ENCODE measurements at regions not wholly inside any gene's neighbourhood (a gene's known extent, or its start where the extent isn't known, plus 50 kb on each side); places are given as distances from the start of the nearest gene placed in this dataset.

DNA sequence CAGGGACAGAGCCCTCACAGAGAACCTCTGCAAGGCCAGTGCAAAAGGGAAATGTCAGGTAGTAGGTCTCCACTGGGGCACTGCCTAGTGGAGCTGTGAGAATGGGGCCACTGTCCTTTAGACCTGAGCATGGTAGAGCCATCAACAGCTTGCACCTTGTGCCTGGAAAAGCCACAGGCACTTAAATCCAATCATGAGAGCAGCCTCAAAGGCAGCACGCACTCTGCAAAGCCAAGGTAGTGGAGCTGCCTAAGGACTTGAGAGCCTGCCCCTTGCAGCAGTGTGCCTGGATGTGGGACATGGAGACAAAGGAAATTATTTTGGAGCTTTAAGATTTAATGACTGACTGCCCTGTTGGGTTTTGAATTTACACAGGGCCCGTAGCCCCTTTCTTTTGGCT is 918.5 kb upstream of the POT1 start:
- TF ChIP-seq POLR2AphosphoS5 (IDR thresholded peaks at IDR 0.05; ENCODE audit: low read depth, low read length): no peak
- no peak for TF ChIP-seq TAF1 (IDR thresholded peaks at IDR 0.05; ENCODE audit: borderline replicate concordance, low read depth, low read length)
- TF ChIP-seq POLR2A (IDR thresholded peaks at IDR 0.05; ENCODE audit: low read depth, low read length): no peak
